HUES48 (cell line): ENCODE measurements at regions not wholly inside any gene's neighbourhood (a gene's known extent, or its start where the extent isn't known, plus 50 kb on each side); places are given as distances from the start of the nearest gene placed in this dataset.
"Not testable (repeated sequence)": the region's sequence is repeated elsewhere in the genome, so short reads cannot be mapped to it uniquely, and the experiment has no call there.

Experiments
- H3K27ac ChIP-seq: one replicate; pipeline ENCODE4 v1.7.0; 2013; ENCODE audit warnings: low read depth, low read length, inconsistent platforms
- H3K27me3 ChIP-seq: 2 replicates; pipeline ENCODE4 v1.6.1; 2013; ENCODE audit warnings: mild to moderate bottlenecking, low read length; ENCODE audit not compliant: control insufficient read depth, insufficient read depth
- H3K36me3 ChIP-seq: 2 replicates; pipeline ENCODE4 v1.6.1; 2013; ENCODE audit warnings: low read length; ENCODE audit not compliant: control insufficient read depth, insufficient read depth
- H3K4me1 ChIP-seq: 2 replicates; pipeline ENCODE4 v1.6.1; 2013; ENCODE audit warnings: mild to moderate bottlenecking, low read length; ENCODE audit not compliant: control insufficient read depth, insufficient read depth
- H3K4me3 ChIP-seq: 2 replicates; pipeline ENCODE4 v1.5.1; 2013; ENCODE audit warnings: mild to moderate bottlenecking, low read depth, low read length
- H3K9ac ChIP-seq: 2 replicates; pipeline ENCODE4 v1.6.1; 2013; ENCODE audit warnings: mild to moderate bottlenecking, low read depth, low read length, moderate library complexity
- H3K9me3 ChIP-seq: 2 replicates; pipeline ENCODE4 v1.6.1; 2013; ENCODE audit warnings: low read length; ENCODE audit not compliant: control insufficient read depth, insufficient read depth

DNA sequence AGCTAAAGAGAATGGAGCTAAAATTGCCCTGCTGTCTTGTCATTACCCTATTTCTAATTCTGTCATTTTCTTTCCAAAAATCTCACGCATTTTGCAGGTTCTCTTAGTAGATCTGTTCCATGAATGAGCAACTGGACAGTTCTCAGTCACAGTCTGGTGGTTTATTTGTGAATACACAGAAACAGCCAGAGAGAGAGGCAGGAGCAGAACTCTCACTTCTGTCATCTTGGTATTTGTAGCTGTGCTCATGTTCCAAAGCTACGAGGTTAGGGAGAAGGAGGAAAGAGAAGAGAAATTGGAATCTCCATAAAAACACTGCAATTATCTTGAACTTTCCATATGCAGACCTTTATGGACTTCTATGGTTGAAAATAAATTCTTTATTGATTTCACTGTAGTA lies 118.0 kb upstream of the OR13F1 start:
- Histone ChIP-seq H3K27me3 (no peaks in the 10 kb centered on the region), H3K4me1 (0 out of 2 replicates have a peak, but pooled peaks cover 7% of the 10 kb centered on the region), H3K9me3 (no peaks in the 10 kb centered on the region), H3K9ac (no peak overlapping the region), H3K36me3 (no peaks in the 10 kb centered on the region), H3K4me3 (no peak overlapping the region), H3K27ac (no peak overlapping the region)

DNA sequence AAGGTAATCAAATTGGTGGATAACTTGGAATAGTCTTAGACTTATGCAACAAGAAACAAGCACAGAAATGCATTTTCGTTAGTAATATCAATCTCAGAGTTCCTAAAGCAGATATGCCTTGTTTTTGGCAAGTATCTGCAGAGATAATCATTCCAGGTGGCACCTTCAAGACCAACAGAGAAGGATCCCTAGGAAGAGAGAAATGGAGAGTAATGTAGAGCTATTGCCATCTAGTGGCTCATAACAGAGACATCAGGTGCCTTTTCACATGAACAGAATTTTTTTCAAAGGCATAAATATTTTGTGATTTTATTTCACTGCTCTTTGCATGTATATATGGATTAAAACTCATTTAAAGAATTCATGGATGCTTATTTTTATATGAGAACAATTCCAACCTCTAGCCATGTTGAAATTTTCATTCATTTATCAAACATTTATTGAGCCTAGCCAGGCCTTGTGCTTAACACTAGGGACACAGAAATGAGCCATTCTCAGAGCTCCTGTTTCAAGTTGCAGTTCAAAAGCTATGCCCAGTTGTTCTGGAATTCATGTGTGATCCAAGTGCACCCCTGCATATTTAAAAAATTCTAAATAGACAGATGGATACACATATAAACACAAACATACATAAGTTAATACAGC lies 117.5 kb upstream of the OR13F1 start:
- no peak overlapping the region for H3K4me3 ChIP-seq
- 0 out of 2 replicates have a peak, but pooled peaks cover 7% of the 10 kb centered on the region for H3K4me1 ChIP-seq
- H3K9ac ChIP-seq, result no peak overlapping the region
- H3K27ac ChIP-seq, result no peak overlapping the region
- no peaks in the 10 kb centered on the region for H3K27me3 ChIP-seq
- no peaks in the 10 kb centered on the region for H3K9me3 ChIP-seq
- no peaks in the 10 kb centered on the region for H3K36me3 ChIP-seq

DNA sequence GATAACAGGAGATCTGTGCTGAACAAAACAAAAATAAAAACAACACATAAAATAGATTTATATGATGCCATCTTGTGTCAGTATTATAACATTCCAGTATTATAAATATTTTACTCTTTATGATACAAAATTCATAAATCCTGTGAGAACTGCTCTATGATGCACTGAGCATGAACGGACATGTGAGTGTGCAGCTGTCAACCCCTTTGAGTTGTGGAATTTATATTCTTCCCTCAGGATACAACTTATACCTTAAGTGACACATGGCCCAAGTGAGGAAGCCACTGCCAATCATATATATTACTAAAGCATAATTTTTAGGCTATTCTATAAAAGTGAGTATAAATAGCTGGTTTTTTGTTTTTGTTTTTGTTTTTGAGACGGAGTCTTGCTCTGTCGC lies 116.0 kb upstream of the OR13F1 start:
- H3K36me3 ChIP-seq, result no peaks in the 10 kb centered on the region
- H3K27me3 ChIP-seq, result no peaks in the 10 kb centered on the region
- no peak overlapping the region for H3K27ac ChIP-seq
- H3K4me3 ChIP-seq, result no peak overlapping the region
- H3K9me3 ChIP-seq, result no peaks in the 10 kb centered on the region
- H3K4me1 ChIP-seq, result 0 out of 2 replicates have a peak, but pooled peaks cover 7% of the 10 kb centered on the region
- no peak overlapping the region for H3K9ac ChIP-seq

DNA sequence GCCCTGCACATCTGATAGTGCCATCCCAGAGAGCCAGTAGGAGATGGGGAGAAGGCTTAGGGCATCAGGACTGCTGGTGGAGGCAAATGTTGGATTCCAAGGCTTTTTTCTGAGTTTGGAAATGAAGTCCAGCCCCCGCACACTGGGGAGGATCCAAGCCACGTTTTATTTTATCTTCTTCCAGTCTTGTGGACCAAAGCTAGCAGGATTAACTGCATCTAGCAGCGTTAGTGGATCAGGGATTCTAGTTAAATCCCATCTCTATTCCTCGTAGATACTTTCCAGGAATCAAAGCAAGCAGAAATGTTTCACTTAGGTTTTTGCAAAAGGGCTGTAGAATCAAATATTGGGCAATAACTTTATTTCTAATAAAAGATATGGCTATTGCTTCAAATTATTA lies 114.7 kb upstream of the OR13F1 start:
- Histone ChIP-seq H3K9ac (no peak overlapping the region), H3K27ac (no peak overlapping the region), H3K27me3 (no peaks in the 10 kb centered on the region), H3K9me3 (no peaks in the 10 kb centered on the region), H3K36me3 (no peaks in the 10 kb centered on the region), H3K4me3 (no peak overlapping the region), H3K4me1 (0 out of 2 replicates have a peak, but pooled peaks cover 7% of the 10 kb centered on the region)

DNA sequence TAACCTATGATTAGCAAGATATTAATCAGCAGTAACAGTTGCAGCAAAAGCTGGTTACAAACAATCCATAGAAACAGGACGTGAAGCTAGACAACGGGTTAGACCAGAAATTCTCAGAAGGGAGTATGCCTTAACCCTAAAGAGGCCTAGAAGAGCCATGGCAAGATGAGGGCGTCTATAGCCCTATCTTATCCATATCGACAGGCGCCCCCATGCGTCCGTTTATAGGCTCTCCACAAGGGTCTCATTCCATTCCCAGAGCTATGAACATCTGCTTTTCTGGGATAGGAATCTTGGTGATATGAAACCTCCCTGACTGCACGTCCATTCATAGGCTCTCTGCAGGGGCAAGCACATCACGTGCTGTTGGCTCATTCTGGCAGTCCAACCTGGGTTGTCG lies 109.2 kb upstream of the OR13F1 start:
- not testable (repeated sequence) for H3K9me3 ChIP-seq, H3K36me3 ChIP-seq, H3K4me1 ChIP-seq, H3K27me3 ChIP-seq, H3K9ac ChIP-seq, H3K27ac ChIP-seq, H3K4me3 ChIP-seq

DNA sequence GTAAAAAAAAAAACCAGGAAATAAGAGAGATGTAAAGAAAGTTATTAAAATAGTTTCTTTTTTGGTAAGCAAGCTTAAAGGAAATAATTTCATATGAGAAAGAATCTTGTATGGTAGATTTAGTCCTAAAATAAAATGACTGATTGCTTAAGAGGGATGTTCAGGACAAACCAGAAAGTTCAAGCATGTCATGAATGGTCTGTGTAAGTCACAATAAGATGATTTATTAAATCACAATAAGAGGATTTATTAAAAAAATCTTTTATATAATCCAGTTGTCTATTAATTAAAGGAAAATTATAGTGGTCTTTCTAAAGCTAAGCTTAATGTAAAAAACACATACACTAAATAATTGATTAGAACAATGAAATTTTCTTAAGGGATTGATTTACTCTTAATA lies 91.8 kb upstream of the OR13F1 start:
- no peak overlapping the region for H3K27ac ChIP-seq
- H3K4me3 ChIP-seq, result no peak overlapping the region
- no peaks in the 10 kb centered on the region for H3K4me1 ChIP-seq
- no peak overlapping the region for H3K9ac ChIP-seq
- no peaks in the 10 kb centered on the region for H3K27me3 ChIP-seq
- H3K36me3 ChIP-seq, result no peaks in the 10 kb centered on the region
- H3K9me3 ChIP-seq, result peaks cover 70% of the 10 kb centered on the region

DNA sequence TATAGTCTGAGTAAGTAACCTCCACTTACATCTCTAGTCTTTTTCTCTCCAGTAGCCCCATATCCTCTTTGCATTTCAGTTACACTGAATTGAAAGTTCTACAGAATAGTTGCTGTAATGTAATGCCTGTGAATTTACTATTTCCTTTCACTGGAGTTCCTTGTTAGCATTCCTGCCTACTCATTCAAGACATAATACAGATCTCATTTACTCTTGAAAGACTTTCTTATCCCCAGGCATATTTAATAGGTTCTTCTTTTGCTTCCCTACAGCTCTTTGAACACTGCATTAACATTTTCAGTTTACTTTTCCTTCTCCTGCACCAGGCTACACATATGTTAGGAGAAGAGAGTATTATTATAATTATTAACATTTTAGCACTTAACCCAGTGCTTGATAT lies 87.6 kb upstream of the OR13F1 start:
- no peaks in the 10 kb centered on the region for H3K36me3 ChIP-seq
- no peak overlapping the region for H3K4me3 ChIP-seq
- no peaks in the 10 kb centered on the region for H3K27me3 ChIP-seq
- no peaks in the 10 kb centered on the region for H3K4me1 ChIP-seq
- no peak overlapping the region for H3K9ac ChIP-seq
- peaks cover 55% of the 10 kb centered on the region for H3K9me3 ChIP-seq
- no peak overlapping the region for H3K27ac ChIP-seq

DNA sequence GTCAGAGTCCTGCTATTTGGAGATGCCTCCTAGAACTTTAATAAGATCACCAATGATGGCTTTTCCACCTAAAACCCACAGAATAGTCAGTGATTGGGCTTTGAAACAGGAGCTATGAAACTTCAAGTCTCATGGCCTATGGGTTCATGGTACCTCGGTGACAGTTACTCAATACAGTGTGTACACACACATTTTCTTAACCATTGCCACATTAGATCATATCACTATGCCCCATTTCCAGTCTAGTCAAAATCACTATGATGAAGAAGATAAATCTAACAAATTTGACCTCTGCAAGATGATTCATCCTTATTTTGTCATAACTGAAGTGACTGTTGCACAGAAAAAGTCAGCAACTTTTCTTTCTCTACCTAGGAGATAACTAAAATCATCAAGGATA lies 86.8 kb upstream of the OR13F1 start:
- Histone ChIP-seq H3K36me3 (no peaks in the 10 kb centered on the region), H3K9me3 (peaks cover 52% of the 10 kb centered on the region), H3K27ac (no peak overlapping the region), H3K9ac (no peak overlapping the region), H3K4me1 (no peaks in the 10 kb centered on the region), H3K4me3 (no peak overlapping the region), H3K27me3 (no peaks in the 10 kb centered on the region)

DNA sequence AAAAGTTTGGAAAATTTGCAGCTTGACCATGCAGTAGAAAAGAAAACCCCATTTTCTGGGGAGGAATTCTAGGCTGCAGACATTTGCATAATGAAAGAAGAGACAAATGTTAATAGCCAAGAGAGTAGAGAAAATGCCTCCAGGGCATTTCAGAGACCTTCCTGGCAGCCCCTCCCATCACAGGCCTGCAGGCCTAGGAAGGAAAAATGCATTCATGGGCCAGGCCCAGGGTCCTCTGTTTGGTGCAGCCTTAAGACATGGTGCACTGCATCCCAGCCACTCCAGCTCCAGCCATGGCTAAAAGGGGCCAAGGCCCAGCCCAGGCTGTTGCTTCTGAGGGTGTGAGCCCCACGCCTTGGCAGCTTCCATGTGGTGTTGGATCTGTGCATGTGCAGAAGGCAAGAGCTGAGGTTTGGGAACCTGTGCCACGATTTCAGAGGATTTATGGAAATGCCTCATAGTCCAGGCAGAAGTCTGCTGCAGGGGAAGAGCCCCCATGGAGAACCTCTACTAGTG lies 75.0 kb upstream of the OR13F1 start:
- Histone ChIP-seq H3K9me3 (peaks cover 8% of the 10 kb centered on the region), H3K36me3 (no peaks in the 10 kb centered on the region), H3K9ac (no peak overlapping the region), H3K27me3 (no peaks in the 10 kb centered on the region), H3K4me3 (no peak overlapping the region), H3K4me1 (no peaks in the 10 kb centered on the region), H3K27ac (no peak overlapping the region)

DNA sequence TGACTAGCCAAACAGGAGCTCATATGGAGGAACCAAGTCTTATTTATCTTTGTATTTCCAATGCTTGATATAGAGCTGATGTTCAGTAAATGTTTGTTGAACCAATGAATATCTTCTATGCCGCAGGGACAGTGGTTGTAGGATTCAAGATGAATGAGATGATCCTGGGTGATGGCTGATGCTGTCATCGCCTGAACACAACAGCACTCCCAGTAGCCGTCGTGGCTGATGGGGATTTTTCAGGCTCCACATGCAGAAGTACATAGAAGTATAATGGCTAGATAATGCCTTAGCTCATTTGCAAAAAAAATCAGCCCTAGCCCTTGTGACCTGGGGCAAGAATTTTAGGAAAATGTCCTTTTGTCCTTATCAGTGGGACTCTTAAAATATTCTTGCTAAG lies 69.0 kb upstream of the OR13F1 start:
- no peaks in the 10 kb centered on the region for H3K9me3 ChIP-seq
- H3K27me3 ChIP-seq, result no peaks in the 10 kb centered on the region
- no peak overlapping the region for H3K4me3 ChIP-seq
- H3K27ac ChIP-seq, result no peak overlapping the region
- no peak overlapping the region for H3K9ac ChIP-seq
- H3K4me1 ChIP-seq, result no peaks in the 10 kb centered on the region
- no peaks in the 10 kb centered on the region for H3K36me3 ChIP-seq

DNA sequence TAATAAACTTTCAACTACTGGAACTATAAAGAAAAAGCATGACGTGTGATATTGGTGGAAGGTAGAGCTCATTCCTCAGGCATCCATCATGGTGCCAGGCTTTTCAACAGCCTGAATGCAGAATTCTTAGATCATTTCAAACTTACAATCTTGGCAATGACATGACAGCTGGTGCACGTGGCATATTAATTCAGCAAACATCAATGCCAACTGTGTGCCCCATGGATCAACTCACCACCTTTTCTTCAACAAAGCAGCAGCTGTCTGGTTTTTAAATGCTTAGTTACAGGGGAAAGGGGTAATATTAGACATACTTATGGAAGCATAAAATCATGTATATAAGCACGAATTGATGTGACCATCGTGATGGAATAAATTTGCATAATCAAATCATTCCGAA lies 56.0 kb upstream of the OR13F1 start:
- Histone ChIP-seq H3K27ac (no peak overlapping the region), H3K27me3 (no peaks in the 10 kb centered on the region), H3K9me3 (no peaks in the 10 kb centered on the region), H3K9ac (no peak overlapping the region), H3K36me3 (no peaks in the 10 kb centered on the region), H3K4me3 (no peak overlapping the region), H3K4me1 (no peaks in the 10 kb centered on the region; the same call in 1 of the 2 replicates)
